GM18520 (cell line): ENCODE measurements at regions not wholly inside any gene's neighbourhood (a gene's known extent, or its start where the extent isn't known, plus 50 kb on each side); places are given as distances from the start of the nearest gene placed in this dataset.
"Not testable (repeated sequence)": the region's sequence is repeated elsewhere in the genome, so short reads cannot be mapped to it uniquely, and the experiment has no call there.

ENCODE experiments used
- ATAC-seq: cut with Tn5 transposase; IDR thresholded peaks from one replicate; pipeline ENCODE4 v1.9.1; 2021; ENCODE audit not compliant: unreplicated experiment

- peak; percentile 81 for ATAC-seq
Measured at GRCh38 chr13:52565324-52565723, 76.9 kb upstream of the HNRNPA1L2 start.

GRCh38 chr13:52569904-52570602, 72.2 kb upstream of the HNRNPA1L2 start:
- not testable (repeated sequence) for ATAC-seq

- not testable (repeated sequence) for ATAC-seq
Measured at GRCh38 chr13:52571163-52571562, 71.1 kb upstream of the HNRNPA1L2 start.

- peak; percentile 48 for ATAC-seq
Measured at GRCh38 chr13:52582962-52583361, 59.3 kb upstream of the HNRNPA1L2 start.
